Keratinocyte (primary cell): ENCODE measurements at regions not wholly inside any gene's neighbourhood (a gene's known extent, or its start where the extent isn't known, plus 50 kb on each side); places are given as distances from the start of the nearest gene placed in this dataset.

Experiments used
- DNase-seq: peaks from one replicate; pipeline ENCODE4 v3.0.0-alpha.2; 2011; ENCODE audit warnings: low read depth, missing footprints, low spot score
- FAIRE-seq: peaks from 2 replicates; lab custom pipeline; 2011; peaks lifted over from hg19 to GRCh38; lab: Jason Lieb, UNC
- H2AFZ ChIP-seq: 2 replicates; pipeline ENCODE4 v1.6.0; 2012; ENCODE audit warnings: low read length, control low read depth, inconsistent platforms; ENCODE audit not compliant: control insufficient read depth
- H3K27ac ChIP-seq: 2 replicates; pipeline ENCODE4 v1.5.1; 2011; ENCODE audit warnings: low read length; ENCODE audit not compliant: control insufficient read depth, insufficient read depth
- H3K27me3 ChIP-seq: 3 replicates; pipeline ENCODE4 v1.6.0; 2011; ENCODE audit warnings: low read length; ENCODE audit not compliant: control insufficient read depth, insufficient read depth; ENCODE audit errors: extremely low read depth
- H3K36me3 ChIP-seq, 2 experiments: 2 replicates in 1 of 2; 3 replicates in 1 of 2; pipeline ENCODE4 v1.5.1; 2011; ENCODE audit warnings: low read length in 2 of 2, mild to moderate bottlenecking in 1 of 2; ENCODE audit not compliant: control insufficient read depth in 2 of 2, insufficient read depth in 2 of 2; ENCODE audit errors: extremely low read depth in 1 of 2
- H3K4me1 ChIP-seq: 3 replicates; pipeline ENCODE4 v1.5.1; 2011; ENCODE audit warnings: low read length; ENCODE audit not compliant: control insufficient read depth, insufficient read depth; ENCODE audit errors: extremely low read depth
- H3K4me2 ChIP-seq: 3 replicates; pipeline ENCODE4 v1.6.0; 2011; ENCODE audit warnings: low read depth, low read length; ENCODE audit not compliant: control insufficient read depth, insufficient read depth; ENCODE audit errors: extremely low read depth
- H3K4me3 ChIP-seq, 3 experiments: fragments of 200-600 bp in 1 of 3; sonication (generic) in 1 of 3; 2 replicates in 2 of 3; 3 replicates in 1 of 3; pipeline ENCODE4 v1.5.1; 2011 to 2016; ENCODE audit warnings: low read length in 3 of 3, mild to moderate bottlenecking in 3 of 3, control low read depth in 2 of 3, inconsistent platforms in 1 of 3, low read depth in 1 of 3, mixed read lengths in 1 of 3, mixed run types in 1 of 3, moderate library complexity in 1 of 3; ENCODE audit not compliant: control insufficient read depth in 2 of 3, insufficient read depth in 2 of 3; ENCODE audit errors: extremely low read depth in 1 of 3
- H3K79me2 ChIP-seq: 2 replicates; pipeline ENCODE4 v1.6.0; 2012; ENCODE audit warnings: low read length; ENCODE audit not compliant: control insufficient read depth, insufficient read depth
- H3K9ac ChIP-seq: 3 replicates; pipeline ENCODE4 v1.6.0; 2011; ENCODE audit warnings: low read length; ENCODE audit not compliant: control insufficient read depth, insufficient read depth; ENCODE audit errors: extremely low read depth
- H3K9me1 ChIP-seq: 3 replicates; pipeline ENCODE4 v1.6.0; 2011; ENCODE audit warnings: low read length; ENCODE audit not compliant: control insufficient read depth, insufficient read depth; ENCODE audit errors: extremely low read depth
- H3K9me3 ChIP-seq: 2 replicates; pipeline ENCODE4 v1.5.1; 2012; ENCODE audit warnings: low read depth, low read length; ENCODE audit not compliant: control insufficient read depth
- H4K20me1 ChIP-seq: 3 replicates; pipeline ENCODE4 v1.6.0; 2011; ENCODE audit warnings: low read length; ENCODE audit not compliant: control insufficient read depth, insufficient read depth; ENCODE audit errors: extremely low read depth
- CTCF ChIP-seq, 3 experiments: IDR thresholded peaks in 1 of 3; conservative IDR thresholded peaks in 1 of 3; optimal IDR thresholded peaks in 1 of 3; 2 replicates in 2 of 3; 3 replicates in 1 of 3; pipeline versions ENCODE3 to v1.5.1; 2011; ENCODE audit warnings: low read length in 3 of 3, mild to moderate bottlenecking in 3 of 3, moderate library complexity in 2 of 3, control low read depth in 1 of 3, inconsistent platforms in 1 of 3; ENCODE audit not compliant: insufficient read depth in 2 of 3; ENCODE audit errors: extremely low read depth in 1 of 3
- EZH2 ChIP-seq: IDR thresholded peaks from one replicate; pipeline ENCODE4 v1.6.1; 2012; ENCODE audit warnings: inconsistent platforms, mild to moderate bottlenecking, low read length, moderate library complexity
- dilution Hi-C: fragments of 300-500 bp; cut with MboI; formaldehyde crosslinking; loops from one replicate; pipeline ENCODE4 v1.7.0; 2020; ENCODE audit warnings: low sequenced_read_pairs; ENCODE audit not compliant: extremely low pct_ligation_motif_present

- Histone ChIP-seq H3K4me2 (no peak overlapping the region), H3K4me1 (peaks cover 13% of the 10 kb centered on the region), H3K27me3 (no peaks in the 10 kb centered on the region), H3K79me2 (no peaks in the 10 kb centered on the region), H3K9me3 (peaks cover 2% of the 10 kb centered on the region), H3K27ac (no peak overlapping the region), H3K9me1 (no peaks in the 10 kb centered on the region), H3K36me3 (no peaks in the 10 kb centered on the region), H4K20me1 (no peaks in the 10 kb centered on the region), H3K9ac (no peak overlapping the region), H3K4me3 (no peak overlapping the region), H2AFZ (no peak overlapping the region)
- dilution Hi-C loops = no loop called here
- no peak for TF ChIP-seq EZH2
- no peak for TF ChIP-seq CTCF (optimal IDR thresholded peaks at IDR 0.05 in 1 of 3, IDR thresholded peaks at IDR 0.05 in 1 of 3, conservative IDR thresholded peaks at IDR 0.05 in 1 of 3; ENCODE audit: extremely low read depth in 1 of 3, insufficient read depth in 2 of 3, low read length in 3 of 3)
- no peak for DNase-seq
- FAIRE-seq = no peak
Observed at GRCh38 chr12:115382681-115383080, 698.7 kb upstream of the TBX3 start.

- TF ChIP-seq EZH2 = no peak
- TF ChIP-seq CTCF (optimal IDR thresholded peaks at IDR 0.05 in 1 of 3, IDR thresholded peaks at IDR 0.05 in 1 of 3, conservative IDR thresholded peaks at IDR 0.05 in 1 of 3; ENCODE audit: extremely low read depth in 1 of 3, insufficient read depth in 2 of 3, low read length in 3 of 3) = no peak
- no peaks in the 10 kb centered on the region for H3K27me3 ChIP-seq
- no peak overlapping the region for H3K4me3 ChIP-seq
- H3K4me2 ChIP-seq = no peak overlapping the region
- no peaks in the 10 kb centered on the region for H4K20me1 ChIP-seq
- DNase-seq = no peak
- no peak overlapping the region for H2AFZ ChIP-seq
- no peak for FAIRE-seq
- H3K27ac ChIP-seq = no peak overlapping the region
- no peak overlapping the region for H3K9ac ChIP-seq
- H3K36me3 ChIP-seq = no peaks in the 10 kb centered on the region
- dilution Hi-C loops = no loop called here
- no peaks in the 10 kb centered on the region for H3K79me2 ChIP-seq
- no peaks in the 10 kb centered on the region for H3K9me1 ChIP-seq
- H3K4me1 ChIP-seq = peaks cover 18% of the 10 kb centered on the region
- H3K9me3 ChIP-seq = peaks cover 2% of the 10 kb centered on the region
Observed at GRCh38 chr12:115380546-115381120, 696.7 kb upstream of the TBX3 start.
